ENCODE measurements at regions not wholly inside any gene's neighbourhood (a gene's known extent, or its start where the extent isn't known, plus 50 kb on each side); places are given as distances from the start of the nearest gene placed in this dataset.

- DNase-seq (ENCODE audit: low read depth) = no peak
- TF ChIP-seq, protein P1, sequence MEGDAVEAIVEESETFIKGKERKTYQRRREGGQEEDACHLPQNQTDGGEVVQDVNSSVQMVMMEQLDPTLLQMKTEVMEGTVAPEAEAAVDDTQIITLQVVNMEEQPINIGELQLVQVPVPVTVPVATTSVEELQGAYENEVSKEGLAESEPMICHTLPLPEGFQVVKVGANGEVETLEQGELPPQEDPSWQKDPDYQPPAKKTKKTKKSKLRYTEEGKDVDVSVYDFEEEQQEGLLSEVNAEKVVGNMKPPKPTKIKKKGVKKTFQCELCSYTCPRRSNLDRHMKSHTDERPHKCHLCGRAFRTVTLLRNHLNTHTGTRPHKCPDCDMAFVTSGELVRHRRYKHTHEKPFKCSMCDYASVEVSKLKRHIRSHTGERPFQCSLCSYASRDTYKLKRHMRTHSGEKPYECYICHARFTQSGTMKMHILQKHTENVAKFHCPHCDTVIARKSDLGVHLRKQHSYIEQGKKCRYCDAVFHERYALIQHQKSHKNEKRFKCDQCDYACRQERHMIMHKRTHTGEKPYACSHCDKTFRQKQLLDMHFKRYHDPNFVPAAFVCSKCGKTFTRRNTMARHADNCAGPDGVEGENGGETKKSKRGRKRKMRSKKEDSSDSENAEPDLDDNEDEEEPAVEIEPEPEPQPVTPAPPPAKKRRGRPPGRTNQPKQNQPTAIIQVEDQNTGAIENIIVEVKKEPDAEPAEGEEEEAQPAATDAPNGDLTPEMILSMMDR (IDR thresholded peaks at IDR 0.05; ENCODE audit: insufficient read depth, low read depth, low read length, missing control alignments) = no peak
- no peak overlapping the region for H3K4me3 ChIP-seq (ENCODE audit: low read depth, low read length)
Observed at GRCh38 chr15:62218841-62219240, 53.8 kb upstream of the C2CD4B start.

GRCh38 chr15:62219799-62220198 lies 54.7 kb upstream of the C2CD4B start:
- TF ChIP-seq, protein P1 (IDR thresholded peaks at IDR 0.05; ENCODE audit: insufficient read depth, low read depth, low read length, missing control alignments) = no peak
- no peak for DNase-seq (ENCODE audit: low read depth)
- H3K4me3 ChIP-seq (ENCODE audit: low read depth, low read length) = no peak overlapping the region

DNA sequence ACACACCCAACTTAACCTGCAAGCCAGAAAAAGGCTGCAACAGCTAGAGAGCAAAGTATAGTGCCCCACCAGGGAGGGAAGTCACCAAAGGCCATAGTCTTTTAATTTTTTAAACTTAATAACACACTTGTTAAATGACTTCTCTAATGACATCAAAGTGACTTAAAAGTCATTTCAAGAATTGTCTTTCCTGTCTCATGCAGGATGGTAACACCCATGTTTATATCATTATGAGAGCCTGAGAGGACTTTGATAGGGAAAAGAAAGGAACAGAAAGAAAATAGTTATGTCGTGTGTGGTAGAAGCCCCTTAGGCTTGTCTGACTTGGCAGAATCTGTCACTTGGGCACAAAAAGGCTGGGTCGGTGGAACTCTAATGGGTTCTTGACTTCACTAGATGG lies 57.9 kb upstream of the C2CD4B start:
- DNase-seq (ENCODE audit: low read depth) = no peak
- TF ChIP-seq, protein P1 (IDR thresholded peaks at IDR 0.05; ENCODE audit: insufficient read depth, low read depth, low read length, missing control alignments) = no peak
- no peak overlapping the region for H3K4me3 ChIP-seq (ENCODE audit: low read depth, low read length)

- no peak overlapping the region for H3K4me3 ChIP-seq (ENCODE audit: low read depth, low read length)
- TF ChIP-seq, protein P1 (IDR thresholded peaks at IDR 0.05; ENCODE audit: insufficient read depth, low read depth, low read length, missing control alignments) = no peak
- no peak for DNase-seq (ENCODE audit: low read depth)
Observed at GRCh38 chr15:62228604-62229003, 63.5 kb upstream of the C2CD4B start.

GRCh38 chr15:62231856-62232255 lies 66.8 kb upstream of the C2CD4B start:
- no peak for DNase-seq (ENCODE audit: low read depth)
- TF ChIP-seq, protein P1 (IDR thresholded peaks at IDR 0.05; ENCODE audit: insufficient read depth, low read depth, low read length, missing control alignments) = no peak
- no peak overlapping the region for H3K4me3 ChIP-seq (ENCODE audit: low read depth, low read length)

- TF ChIP-seq, protein P1 (IDR thresholded peaks at IDR 0.05; ENCODE audit: insufficient read depth, low read depth, low read length, missing control alignments) = no peak
- no peak overlapping the region for H3K4me3 ChIP-seq (ENCODE audit: low read depth, low read length)
- DNase-seq (ENCODE audit: low read depth) = peak; percentile 34
Observed at GRCh38 chr15:62240121-62241096, 75.3 kb upstream of the C2CD4B start.
